ENCODE measurements at regions not wholly inside any gene's neighbourhood (a gene's known extent, or its start where the extent isn't known, plus 50 kb on each side); places are given as distances from the start of the nearest gene placed in this dataset.

DNA sequence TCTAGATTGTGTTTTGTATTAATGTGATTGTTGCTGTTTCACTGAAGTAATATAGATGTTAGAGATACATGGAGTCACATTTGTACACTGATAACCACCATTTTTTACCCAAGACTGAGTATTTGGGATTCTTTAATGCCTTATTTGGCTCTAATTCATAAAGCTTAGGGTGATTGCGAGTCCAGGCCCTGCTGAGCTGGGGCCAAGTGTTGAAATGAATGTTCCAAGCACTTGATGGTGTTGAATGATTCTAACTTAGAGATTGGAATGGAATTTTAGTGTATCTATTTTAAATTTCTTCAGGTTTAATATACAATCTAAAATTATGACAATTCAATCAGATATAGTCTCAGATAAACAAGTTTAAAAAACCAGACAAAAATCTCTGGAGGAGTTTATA is 329.4 kb upstream of the SLC35B3 start:
- no peak for DNase-seq

DNA sequence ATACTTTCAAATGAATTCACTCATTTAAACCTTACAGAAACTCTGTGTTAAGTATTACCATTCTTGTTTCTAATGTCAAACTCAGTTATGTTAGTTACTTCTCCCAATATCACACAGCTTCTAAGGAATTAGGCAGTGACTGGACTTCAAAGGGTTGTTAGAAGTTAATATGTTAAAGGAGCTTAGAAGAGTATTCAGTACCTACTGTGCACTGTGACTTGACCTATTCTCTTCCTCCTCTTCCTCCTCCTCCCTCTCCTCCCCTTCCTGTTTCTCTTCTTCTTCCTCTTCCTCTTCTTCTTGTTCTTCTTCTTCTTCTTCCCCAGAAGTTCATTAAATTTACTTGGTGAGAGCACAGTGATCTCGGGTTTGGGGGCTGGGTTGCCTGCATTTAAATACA is 325.6 kb upstream of the SLC35B3 start:
- DNase-seq, result no peak

DNA sequence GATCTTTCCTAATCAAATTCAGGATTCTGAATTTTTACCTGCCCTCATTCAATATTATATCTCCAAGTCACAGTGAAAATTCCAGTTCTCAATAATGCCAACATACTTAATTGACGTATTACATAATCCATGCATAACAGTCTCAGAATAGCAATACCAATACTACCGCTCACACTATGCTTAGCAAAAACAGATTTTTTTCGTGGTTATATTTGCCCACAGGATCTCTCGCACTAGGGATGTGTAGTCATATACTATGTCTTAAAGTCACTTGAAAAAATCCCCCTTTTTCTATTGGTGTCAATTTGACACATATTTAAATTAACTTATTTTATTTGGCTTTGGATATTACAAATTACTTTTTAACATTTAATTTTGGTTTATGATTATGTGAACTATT is 323.1 kb upstream of the SLC35B3 start:
- no peak for DNase-seq

DNA sequence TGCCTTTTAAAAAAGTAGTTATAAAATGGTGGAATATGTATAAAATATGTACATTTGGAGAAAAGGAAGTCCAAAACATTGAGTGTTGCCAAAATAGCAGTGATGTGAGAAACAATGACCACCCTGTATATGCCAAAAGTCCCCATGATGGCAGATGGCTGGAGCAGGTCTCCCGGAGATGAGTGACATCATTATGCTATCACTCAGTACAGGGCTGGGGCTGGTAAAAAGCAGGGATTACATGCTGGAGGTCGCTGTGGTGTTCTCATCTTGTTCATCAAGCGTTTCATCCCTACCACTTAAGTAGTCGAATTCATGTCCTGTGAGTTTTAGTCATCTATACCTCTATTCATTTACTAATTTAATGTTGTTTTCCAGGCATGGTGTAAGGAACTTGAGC is 315.3 kb upstream of the SLC35B3 start:
- DNase-seq, result no peak

DNA sequence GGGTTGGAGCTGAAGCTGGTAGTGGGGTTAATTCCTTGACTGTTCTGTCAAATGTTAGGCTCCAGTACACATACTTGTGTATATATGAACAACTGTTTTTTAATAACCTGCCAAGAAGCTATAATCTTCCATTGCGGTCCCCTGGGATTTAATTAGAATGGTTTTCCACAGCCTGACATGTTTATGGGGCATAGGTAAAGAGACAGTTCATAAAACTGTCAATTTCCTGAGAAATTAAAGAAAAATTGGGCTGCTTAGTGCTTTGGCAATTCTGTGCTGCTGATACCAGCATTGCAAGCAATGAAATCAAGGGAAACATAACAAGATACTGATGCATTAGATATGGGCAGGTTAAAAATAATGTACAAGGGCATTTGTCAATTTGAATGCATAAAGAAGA is 314.1 kb upstream of the SLC35B3 start:
- no peak for DNase-seq

DNA sequence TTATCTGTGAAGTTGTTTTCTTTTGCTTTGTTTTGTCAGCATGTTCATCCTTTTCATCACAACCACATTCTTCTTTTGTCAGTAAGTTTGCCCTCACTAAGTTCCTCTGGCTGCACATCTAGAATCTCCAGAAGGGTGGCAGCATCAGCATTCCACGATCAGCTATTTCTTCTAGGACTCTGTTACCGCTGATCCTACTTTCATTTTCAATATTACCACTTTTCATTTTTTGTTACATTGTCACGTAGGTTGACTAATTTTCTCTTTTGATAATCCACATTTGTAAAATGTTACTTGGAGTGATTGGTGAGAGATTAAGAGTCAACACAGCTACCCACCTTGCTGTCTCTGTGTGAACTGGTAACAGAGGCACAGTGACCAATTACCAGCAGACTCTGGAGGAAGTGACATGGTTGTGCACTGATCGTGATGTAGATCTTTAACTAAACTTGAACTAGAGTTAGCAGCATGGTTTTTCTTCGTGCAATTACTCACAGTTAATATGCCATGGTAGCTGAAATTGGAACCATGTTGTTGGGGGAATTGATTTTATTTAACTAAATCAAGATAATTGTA is 307.9 kb upstream of the SLC35B3 start:
- DNase-seq, result no peak

DNA sequence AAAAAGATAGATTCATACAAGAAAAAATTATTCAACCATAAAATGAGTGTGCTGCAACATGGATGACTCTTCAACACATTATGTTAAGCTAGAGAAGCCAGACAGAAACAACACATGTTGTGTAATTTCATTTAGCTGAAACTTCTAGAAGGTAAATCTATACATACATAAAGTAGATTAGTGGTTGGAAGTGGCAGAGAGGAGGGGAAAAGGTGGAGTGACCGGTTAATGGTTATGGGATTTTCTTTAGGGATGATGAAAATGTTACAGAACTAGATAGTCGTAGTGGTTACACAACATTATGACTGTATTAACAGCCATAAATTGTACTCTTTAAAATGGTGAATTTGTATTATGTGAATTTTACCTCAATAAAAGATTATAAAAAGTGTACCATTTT is 304.1 kb upstream of the SLC35B3 start:
- DNase-seq, result no peak

DNA sequence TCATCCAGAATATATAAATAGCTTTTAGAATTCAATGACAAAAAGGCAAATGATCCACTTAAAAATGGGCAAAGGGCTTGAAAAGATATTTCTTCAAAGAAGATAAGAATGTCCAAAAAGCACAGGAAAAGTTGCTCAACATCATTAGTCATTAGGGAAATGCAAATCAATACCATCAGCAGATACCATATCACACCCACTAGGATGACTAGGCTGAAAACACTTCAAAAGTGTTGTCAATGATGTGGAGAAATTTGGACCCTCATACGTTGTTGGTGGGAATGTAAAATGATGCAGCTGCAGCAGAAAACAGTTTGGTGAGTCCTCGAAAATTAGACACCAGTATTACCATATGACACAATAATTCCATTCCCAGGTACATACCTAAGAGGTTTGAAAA is 303.6 kb upstream of the SLC35B3 start:
- no peak for DNase-seq

DNA sequence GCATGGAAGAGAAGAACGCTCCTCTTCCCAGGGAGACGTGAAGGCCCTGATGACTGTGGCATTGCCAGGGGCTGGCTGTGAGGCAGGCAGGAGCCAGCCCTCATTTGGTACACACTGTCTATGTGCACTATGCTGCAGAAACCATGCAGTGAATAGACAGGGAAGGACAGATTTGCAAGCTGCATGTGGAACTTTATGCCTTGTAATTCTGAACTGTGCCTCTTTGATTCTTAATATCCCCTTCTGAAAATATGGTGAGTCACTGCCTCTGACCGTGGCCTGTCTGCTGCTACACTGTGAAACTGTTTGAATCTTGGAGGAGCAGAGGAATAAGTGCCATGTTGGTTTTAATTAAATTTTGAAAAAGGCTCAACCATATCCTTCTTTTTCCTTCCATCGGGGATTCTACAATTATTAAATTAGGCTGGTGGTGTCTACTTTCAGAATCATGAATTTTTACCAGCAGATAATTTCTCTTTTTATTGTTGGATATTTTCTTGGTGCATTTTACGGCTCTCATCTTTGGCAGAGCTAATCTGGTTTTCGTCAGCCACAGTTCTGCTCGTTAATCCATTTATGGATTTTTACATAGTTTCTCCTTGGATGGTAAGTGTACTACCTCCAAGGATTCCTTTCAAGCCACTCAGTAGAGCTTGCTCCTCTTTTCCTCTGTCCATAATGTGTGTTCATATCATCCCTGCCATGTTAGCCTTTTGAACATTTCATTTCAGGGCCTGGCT is 301.0 kb upstream of the SLC35B3 start:
- no peak for DNase-seq

DNA sequence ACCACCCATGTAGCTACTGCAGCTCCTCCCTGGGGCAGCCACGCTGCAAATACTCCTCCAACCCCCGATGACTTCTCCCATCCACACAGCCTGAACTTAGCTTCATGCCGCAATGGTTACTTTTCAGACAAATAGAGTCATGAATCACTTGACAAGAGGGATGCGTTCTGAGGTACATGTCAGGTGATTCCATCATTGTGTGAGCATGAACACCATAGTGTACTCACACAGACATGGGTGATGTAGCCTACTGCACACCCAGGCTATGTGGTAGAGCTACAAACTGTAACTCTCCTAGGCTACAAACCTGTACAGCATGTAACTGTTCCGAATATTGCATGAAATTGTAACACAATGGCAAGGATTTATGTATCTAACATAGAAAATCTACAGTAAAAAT is 298.5 kb upstream of the SLC35B3 start:
- DNase-seq, result no peak

DNA sequence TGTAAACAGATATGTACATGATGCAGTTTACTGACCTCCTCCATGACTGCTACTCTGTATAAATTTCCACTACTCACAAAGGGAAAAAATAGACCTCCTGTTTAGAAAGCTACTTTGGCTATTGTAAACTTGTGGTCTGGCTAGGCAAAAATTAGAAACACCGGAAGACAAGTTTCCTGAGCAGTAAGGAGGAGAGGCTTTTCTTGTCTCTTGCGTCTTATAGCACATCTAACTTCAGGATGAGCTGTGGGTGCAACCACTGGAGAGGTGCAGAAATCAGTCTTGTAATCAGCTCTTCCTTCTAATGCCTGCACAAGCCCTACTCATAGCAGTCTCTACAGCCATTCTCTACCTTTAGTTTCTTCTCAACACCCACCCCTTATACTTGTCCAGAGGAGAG is 296.5 kb upstream of the SLC35B3 start:
- DNase-seq, result no peak

DNA sequence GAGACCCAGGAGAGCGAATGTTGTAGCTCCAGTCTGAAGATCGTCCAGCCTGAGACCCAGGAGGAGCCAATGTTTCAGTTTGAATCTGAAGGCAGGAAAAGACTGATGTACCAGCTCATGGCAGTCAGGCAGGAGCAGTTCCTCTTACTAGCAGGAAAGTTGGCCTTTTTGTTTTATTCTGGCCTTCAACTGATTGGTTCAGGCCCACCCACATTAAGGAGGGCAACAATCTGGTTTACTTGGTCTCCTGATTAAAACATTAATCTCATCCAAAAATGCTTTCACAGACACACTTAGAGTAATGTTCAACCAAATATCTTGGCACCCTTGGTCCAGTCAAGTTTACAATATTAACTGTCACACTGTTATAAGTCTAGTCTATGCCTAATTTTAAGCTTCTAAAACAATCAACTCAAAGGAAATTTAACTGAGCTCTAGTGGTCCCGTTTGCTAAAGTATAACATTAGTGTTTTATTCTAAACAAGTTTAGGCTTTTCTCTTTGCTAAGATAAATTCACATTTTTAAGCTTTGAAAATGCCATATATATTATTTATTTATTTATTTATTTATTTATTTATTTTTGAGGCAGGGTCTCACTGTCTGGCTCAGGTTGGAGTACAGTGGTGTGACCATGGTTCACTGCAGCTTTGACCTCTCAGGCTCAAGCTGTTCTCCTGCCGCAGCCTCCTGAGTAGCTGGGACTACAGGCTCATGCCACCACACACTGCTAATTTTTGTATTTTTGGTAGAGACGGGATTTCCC is 275.5 kb upstream of the SLC35B3 start:
- DNase-seq, result no peak

DNA sequence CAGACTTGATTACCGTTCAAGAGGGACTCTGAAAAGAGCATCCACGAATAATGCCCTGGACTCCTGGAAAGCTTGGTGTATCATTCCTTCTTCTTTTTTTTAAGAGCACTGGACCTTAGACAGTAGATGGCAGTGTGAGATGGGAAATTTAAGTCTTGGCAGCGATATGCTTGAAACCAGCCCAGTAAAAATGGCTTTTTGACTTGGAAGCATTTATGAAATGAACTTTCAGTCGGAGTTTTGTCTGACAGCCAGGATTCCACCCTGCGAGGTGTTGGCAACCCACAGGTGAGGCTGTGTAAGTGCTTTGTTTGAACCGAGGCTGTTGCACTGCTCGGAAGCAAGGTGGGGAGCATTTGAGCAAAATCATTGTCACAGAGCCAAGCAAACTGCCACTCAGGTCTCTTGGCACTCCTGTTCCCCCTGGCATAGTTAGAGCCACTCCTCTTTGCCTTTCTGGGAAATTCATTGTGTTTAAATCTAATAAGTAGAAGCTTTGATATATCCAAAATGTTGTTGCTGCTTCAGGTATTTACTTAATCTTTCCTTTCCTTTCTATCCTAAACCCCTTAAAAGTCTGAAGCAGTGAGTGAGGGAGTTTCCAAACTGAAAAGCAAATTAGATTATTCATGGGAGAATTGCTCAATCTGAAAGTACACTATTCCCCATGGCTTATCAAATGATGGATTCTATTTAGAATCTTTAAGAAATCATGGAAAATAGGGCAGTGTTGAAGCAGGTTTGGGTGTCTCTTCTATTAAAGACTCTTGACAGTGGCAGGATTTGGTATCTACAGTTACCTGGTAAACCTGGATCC is 272.8 kb upstream of the SLC35B3 start:
- no peak for DNase-seq

DNA sequence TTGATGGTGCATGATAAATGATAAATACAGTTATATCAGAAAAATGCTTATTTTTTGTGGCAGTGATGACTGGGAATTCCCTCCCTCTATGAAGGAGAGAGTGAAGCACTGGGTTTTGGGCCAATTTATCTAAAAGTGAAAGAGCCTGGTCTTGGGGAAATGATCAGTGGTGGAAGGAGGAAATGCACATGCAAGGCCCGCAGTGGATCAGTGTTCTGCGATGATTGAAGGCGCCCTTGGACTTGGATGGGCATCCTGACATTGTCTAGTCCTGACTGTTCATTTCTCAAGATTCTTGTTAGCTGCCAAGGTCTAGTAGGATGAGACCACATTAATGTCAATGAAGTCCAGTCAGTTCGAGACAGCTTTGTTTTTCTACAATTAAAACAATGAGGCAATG is 272.0 kb upstream of the SLC35B3 start:
- no peak for DNase-seq

DNA sequence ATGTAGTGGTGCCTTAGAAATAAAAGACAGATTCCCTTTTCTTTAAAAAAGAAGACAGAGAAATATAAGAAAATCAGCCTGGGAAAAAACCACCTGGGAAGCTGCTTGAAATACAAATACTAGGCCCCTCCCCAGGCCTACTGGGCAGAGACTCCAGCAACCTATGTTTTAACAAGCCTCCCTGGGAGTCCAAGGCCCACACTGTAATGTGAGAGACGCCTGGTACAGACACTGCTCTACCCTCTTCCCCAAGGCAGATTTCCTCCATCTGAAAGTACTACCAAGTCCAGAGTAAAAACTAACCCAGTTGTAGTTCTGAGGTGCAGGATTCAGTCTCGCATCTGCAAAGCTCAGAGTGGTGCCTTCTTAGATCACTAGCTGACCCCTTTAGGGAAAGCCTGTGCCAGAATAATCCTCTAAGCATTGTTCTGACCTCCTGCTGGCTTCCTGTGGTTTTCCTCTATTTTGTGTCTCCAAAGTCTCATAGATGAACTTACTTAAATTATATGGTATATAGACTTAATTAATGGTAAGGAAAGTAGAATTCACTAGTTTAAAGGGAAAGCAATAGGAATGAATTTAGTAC is 270.2 kb upstream of the SLC35B3 start:
- no peak for DNase-seq

DNA sequence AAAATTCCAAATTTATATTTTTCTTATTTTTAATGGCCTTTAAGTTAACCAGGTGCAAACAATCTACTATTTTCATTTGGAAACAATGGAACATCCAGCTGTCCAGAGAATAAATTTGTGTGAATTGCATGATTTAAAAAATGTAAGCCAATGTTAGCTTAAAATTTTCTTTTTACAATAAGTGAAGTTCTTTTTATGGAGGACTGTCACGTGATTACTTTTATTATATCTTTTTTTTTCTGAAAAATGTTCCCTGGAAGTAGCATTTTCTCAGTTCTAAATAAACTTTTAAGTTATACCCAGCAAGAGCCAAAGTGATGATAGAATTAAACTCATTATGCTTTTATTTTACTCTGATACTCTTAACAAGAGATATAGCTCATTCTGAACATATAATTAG is 267.7 kb upstream of the SLC35B3 start:
- DNase-seq, result no peak

DNA sequence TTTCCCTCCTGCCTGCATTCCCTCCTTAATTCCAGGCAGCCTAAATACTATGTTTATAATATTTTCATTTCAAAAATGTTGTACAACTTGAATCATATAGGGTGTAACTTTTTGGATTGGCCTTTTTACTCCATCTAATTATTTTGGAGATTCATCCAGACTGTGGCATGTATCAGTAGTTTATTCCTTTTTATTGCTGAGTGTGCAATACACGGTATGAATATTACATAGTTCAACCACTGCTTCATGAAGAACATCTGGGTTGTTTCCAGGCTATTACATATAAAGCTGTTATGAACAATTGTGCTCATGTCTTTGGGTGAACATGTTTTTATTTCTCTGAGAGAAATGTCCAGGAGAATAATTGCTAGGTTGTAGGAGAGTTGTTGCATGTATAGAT is 253.5 kb upstream of the SLC35B3 start:
- DNase-seq, result no peak

DNA sequence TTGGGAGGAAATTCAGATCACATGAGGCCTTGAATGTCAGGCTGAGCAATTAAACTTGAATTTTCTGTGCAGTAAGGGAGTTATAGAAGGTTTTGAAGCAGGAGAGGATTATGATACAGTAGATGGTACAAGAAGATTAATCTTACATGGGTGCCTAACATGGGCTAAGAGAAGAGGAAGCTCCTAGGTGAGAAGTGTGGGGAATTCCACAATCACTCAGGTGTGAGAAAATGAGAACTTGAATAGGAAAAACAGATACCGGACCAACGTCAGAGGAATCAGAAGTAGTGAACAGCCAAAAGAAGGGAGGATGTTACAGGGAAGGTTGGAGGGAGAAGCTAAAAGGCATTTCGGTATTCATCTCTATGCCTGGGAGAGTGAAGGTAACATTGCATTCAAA is 250.7 kb upstream of the SLC35B3 start:
- no peak for DNase-seq

DNA sequence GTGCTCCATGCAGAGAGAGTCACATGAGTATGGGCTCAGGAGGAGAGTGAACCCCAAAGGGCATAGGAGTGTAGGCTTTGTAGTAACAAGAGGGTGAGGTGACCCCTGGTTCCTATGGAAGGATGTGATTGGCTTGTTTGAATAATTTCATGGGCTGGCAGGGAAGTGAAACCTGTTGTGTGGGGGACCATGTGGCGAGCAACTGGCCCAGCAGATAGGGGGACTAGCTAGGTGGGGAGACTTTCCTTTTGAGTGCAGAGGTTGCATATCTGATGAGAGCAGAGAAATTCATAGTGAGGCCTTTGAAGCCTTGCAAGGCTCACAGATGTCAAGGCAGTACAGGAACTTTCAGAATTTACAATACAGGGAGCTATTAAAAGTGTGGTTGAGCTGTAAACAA is 247.9 kb upstream of the SLC35B3 start:
- DNase-seq, result no peak

DNA sequence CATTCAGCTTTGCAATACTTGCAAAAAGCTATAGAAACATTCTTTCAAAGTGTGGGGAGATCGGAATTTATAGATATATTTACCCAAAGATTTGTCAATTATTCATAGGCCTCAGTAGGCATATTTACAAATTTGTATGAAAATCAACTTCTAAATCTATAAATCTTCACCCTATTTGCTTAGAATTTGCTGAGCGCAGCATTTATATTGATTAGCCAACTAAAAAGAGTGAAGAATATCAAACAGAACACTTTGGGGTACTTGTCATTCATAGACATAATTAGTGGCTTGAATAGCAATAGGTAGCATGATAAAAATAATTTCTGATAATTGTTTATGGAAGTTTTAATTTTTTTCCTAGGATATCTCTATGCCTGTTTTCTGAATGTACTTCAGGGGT is 244.5 kb upstream of the SLC35B3 start:
- no peak for DNase-seq

DNA sequence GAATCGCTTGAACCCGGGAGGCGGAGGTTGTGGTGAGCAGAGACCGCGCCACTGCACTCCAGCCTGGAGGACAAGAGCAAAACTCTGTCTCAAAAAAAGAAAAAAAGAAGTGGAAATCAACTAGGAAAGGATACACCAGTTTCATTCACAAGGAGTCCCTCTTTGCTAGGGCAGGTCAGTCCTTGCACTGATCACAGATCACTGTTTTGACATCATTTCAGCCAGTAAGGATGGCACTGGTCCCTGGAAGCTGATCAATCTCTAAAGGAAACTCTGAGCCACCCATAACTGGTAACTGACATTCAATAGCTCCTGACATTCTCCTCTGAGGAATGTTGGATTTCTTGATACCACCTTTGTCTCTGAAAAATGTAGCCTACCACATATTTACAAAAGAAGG is 243.1 kb upstream of the SLC35B3 start:
- DNase-seq, result no peak

DNA sequence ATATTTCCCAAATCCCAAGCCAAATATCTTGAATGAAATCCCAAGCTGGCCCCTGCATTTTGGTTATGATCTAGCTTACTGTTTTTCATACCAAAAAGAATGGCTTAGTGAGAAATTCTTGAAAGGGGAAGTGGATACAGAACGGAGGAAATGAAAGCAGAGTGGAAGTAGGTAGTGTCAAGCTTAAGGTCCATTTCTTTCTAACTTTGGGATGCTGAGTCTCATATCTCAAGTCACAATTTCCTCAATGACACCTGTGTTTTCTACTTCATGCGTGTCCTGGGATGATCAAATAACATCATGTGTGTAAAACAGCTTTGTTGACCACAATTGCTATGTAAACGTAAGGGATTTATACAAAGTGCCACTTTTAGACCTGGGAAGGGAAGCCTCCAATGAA is 238.8 kb upstream of the SLC35B3 start:
- no peak for DNase-seq

DNA sequence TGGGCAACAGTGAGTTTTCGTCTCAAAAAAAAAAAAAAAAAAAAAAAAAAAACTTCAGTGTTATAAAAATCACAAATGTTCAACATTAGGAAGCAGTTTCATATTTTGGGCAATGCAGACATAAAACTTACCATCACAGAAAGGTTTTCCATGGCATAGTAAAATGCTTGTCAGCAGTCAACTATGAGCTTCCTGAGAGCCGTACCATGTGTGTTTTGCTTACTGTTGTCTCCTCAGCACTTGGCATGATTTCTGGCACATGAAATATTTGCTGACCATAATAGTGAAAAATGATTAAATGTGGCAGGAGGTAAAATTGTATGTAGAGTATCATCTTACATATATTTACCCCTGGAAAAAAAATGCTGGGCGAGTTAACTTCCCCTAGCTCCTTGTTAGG is 237.5 kb upstream of the SLC35B3 start:
- no peak for DNase-seq

All from stimulated activated CD4-positive, alpha-beta T cell treated with anti-CD3 and anti-CD28 coated beads, Interleukin-4, amount 100 ng/mL, for 4 hours (primary cell).